ENCODE measurements at regions not wholly inside any gene's neighbourhood (a gene's known extent, or its start where the extent isn't known, plus 50 kb on each side); places are given as distances from the start of the nearest gene placed in this dataset.

DNA sequence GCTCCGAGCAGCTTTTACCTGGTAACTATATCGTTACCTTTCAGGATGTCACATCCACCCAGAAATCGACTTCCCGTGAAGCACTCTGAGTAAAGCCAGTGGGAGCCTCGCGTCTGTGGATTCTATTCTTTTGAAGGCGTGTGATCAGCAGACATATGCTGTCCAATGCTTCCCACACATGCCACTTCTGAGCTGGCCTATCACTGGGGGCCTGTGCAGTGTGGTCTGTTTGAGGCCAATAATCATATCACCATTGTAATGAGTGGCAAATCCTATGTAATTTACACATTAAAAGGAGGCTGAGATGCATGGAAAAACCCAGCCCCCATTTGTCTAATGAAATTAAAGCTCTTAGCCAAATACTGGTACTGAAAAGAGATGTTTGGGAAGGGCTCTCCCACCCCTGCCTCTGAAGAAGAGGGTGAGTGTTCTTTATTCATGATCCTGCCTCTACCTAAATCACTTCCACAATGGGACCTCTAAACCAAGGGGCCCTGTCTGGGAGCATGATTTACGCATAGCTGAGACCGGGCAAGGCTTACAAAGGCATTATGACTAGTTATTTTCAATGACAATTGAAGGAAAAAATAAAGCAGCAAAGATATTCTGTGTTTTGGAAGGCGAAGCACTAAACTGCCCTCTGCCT lies 686.8 kb downstream of the ZEB2 start:
- no peak overlapping the region for H3K4me3 ChIP-seq (ENCODE audit: low read depth, low read length)
- TF ChIP-seq, protein P1, sequence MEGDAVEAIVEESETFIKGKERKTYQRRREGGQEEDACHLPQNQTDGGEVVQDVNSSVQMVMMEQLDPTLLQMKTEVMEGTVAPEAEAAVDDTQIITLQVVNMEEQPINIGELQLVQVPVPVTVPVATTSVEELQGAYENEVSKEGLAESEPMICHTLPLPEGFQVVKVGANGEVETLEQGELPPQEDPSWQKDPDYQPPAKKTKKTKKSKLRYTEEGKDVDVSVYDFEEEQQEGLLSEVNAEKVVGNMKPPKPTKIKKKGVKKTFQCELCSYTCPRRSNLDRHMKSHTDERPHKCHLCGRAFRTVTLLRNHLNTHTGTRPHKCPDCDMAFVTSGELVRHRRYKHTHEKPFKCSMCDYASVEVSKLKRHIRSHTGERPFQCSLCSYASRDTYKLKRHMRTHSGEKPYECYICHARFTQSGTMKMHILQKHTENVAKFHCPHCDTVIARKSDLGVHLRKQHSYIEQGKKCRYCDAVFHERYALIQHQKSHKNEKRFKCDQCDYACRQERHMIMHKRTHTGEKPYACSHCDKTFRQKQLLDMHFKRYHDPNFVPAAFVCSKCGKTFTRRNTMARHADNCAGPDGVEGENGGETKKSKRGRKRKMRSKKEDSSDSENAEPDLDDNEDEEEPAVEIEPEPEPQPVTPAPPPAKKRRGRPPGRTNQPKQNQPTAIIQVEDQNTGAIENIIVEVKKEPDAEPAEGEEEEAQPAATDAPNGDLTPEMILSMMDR (IDR thresholded peaks at IDR 0.05; ENCODE audit: low read depth, low read length, missing control alignments), result no peak
- no peak for DNase-seq (ENCODE audit: low read depth)

DNA sequence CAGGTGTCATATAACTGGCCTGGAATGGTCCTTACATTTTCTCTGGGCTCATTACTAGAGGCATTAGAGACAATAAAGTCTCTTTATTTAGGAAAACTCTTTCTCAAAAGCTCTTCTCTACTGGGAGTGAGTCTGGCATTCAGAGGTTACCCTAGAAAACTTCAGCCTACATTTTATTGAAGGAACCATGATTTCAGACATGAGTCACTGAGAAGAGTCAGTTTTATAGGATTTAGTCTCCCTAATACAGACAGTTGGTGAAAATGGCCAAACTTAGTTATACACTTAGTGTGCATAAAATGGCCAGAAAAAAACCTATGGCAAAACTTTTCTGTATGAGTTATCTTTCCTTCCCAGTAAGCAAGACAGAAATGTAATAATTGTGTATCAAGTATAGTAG lies 689.4 kb downstream of the ZEB2 start:
- TF ChIP-seq, protein P1 (IDR thresholded peaks at IDR 0.05; ENCODE audit: low read depth, low read length, missing control alignments), result no peak
- no peak for DNase-seq (ENCODE audit: low read depth)
- H3K4me3 ChIP-seq (ENCODE audit: low read depth, low read length), result no peak overlapping the region

DNA sequence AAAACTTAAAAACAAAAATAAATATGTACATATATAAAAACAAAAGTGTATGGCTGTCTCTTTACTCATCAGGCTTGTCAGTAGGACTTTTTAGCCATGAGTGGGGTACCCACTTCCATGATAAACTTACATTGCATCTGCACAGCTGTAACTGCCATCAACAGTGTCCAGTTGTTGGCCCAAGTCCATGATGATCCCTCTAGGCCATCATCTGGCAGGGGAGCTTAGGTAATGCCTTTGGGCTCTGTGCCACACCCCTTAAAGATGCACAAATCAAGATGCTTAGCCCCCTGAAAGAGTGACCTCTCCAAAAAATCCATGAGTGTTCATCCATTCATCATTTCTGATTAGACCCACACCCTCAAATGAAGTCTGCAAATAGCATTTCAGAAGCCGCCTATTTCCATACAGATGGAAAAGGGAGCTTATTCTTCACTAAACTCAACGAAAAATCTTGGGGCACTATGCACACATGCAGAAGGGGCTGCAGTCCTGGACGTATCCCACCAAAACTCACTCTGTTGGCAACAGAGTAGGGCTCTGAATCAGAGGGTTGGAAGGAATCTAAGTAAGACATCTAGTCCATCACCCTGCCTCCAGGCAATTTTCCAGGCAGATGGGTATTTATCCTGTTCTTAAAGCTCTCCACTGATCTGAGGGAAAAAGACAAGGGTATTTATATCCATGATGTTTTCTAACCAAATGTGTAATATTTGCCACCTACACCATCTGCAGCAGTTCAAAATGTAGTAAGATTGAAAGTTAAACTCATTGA lies 691.0 kb downstream of the ZEB2 start:
- TF ChIP-seq, protein P1 (IDR thresholded peaks at IDR 0.05; ENCODE audit: low read depth, low read length, missing control alignments), result no peak
- no peak for DNase-seq (ENCODE audit: low read depth)
- no peak overlapping the region for H3K4me3 ChIP-seq (ENCODE audit: low read depth, low read length)

DNA sequence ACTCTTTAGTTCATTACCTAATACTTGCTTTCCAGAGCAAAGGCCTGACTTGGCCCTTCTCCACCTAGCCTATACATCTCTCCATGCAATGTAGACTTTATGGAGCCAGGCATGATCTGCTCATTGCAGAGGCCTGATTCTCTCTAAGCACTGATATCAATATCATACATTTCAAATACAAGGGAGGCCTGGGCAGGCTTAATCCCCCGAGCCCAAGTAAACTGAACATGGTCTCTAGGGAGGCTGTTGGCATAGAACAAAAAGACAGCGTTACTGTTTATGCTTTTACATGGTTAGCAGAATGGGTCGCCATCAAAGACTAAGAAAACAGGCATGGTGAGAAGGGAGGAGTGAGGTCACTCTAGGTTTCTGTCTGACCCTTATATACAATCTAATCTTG lies 695.1 kb downstream of the ZEB2 start:
- no peak for DNase-seq (ENCODE audit: low read depth)
- TF ChIP-seq, protein P1 (IDR thresholded peaks at IDR 0.05; ENCODE audit: low read depth, low read length, missing control alignments), result no peak
- H3K4me3 ChIP-seq (ENCODE audit: low read depth, low read length), result no peak overlapping the region

DNA sequence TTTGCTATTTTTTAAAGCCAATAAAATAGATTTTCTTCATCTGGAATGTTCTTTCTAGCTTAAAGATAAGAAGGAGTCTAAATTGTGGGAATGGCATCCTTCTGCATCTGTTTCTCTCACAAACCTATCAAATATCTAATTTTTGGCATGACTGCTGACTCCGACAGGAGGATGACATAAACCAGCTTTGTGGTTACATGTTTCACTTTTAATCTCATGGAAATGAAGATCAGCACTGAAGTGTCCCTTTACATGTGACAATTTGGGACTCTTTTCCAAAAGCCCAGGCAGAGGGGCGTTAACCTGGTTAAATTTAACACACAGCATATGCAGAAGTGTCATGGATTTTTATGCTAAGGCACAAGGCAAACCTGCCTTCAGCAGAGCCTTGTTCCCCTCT lies 694.7 kb downstream of the ARHGAP15 start:
- TF ChIP-seq, protein P1 (IDR thresholded peaks at IDR 0.05; ENCODE audit: low read depth, low read length, missing control alignments), result no peak
- DNase-seq (ENCODE audit: low read depth), result no peak
- H3K4me3 ChIP-seq (ENCODE audit: low read depth, low read length), result no peak overlapping the region

DNA sequence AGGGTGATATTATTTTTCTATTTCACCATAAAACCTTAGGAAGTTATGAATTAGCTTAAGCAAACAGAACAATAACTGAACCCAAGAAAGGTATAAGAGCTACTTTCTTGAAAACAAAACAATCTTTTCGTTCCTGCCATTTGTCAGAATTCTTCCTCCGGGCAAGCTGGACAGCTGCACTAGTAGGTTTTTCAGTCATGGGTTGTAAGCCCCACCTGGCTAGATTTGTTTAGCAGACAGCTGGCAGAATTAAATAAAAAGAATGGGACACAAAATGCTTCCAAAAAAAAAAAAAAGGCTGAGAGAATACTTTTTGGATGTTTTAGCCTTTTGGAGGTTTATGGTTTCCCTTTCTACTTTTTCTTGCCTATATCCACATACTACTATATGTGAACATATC lies 694.1 kb downstream of the ARHGAP15 start:
- TF ChIP-seq, protein P1 (IDR thresholded peaks at IDR 0.05; ENCODE audit: low read depth, low read length, missing control alignments), result no peak
- DNase-seq (ENCODE audit: low read depth), result no peak
- H3K4me3 ChIP-seq (ENCODE audit: low read depth, low read length), result no peak overlapping the region

All from GM12864 (cell line).